ENCODE measurements at regions not wholly inside any gene's neighbourhood (a gene's known extent, or its start where the extent isn't known, plus 50 kb on each side); places are given as distances from the start of the nearest gene placed in this dataset.

DNA sequence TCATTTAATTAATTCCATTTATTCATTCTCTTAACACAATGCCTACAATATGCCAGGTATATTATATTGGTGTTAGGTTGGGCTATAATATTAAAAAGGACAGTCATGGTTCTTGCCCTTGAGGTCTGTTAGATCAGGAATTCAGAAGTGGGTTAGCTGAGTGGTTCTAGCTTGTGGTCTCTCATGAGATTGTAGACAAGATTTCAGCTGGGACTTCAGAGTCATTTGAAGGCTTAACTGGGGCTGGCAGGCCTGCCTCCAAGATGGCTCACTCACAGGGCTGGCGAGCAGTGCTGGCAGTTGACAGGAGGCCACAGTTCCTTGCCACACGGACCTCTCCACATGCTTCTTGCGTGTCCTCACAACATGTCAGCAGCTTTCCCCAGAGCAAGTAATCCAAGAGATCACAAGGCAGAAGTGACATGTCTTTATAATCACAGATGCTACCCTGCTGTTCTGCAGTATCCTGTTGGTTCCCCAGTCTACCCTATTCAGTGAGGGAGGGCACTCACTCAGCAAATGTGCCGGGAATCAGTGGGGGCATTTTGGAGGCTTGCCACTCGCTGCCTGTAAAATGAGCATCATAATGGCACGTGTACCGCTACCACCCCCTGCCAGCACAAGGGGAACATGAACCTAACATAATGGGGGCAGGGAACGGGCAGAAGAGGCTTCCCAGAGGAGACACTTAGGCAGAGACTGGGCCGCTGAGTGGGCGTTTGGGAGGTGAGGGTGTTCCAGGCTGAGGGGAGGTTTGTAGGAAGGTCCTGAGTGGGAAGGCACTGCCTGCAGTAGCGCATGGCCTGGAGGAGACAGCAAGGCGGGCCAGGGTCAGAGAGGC, 70.0 kb downstream of the EXOSC2 start:
- Histone ChIP-seq H3K4me1 (ENCODE audit: control insufficient read depth, insufficient read depth, low read length) (peaks cover 9% of the 10 kb centered on the region; the same call in 1 of the 2 replicates), H3K9me3 (ENCODE audit: control insufficient read depth, insufficient read depth, low read depth, low read length) (no peaks in the 10 kb centered on the region), H3K27ac (ENCODE audit: low read length) (no peak overlapping the region), H3K27me3 (ENCODE audit: control insufficient read depth, insufficient read depth, low read length) (no peaks in the 10 kb centered on the region), H3K36me3 (ENCODE audit: control insufficient read depth, insufficient read depth, low read length) (no peaks in the 10 kb centered on the region), H3K4me3 (ENCODE audit: low read depth in 2 of 2, low read length in 2 of 2) (no peak overlapping the region)
- BruUV-seq (replicated peaks) = no TSS peak
- intact Hi-C loops (cut with micrococcal nuclease; ENCODE audit: unreplicated experiment) (no loop called here), in situ Hi-C loops (cut with HindIII; ENCODE audit: low pct_unique_long_range_greater_than_20kb, low sequenced_read_pairs) (no loop called here)
- DNase-seq (ENCODE audit: low read depth, low spot score) (no peak), ATAC-seq (no peak)
- no peak for TF ChIP-seq POLR2AphosphoS5 (IDR thresholded peaks at IDR 0.05; ENCODE audit: low read depth, low read length)
- no peak for TF ChIP-seq CTCF (IDR thresholded peaks at IDR 0.05)
- no peak for TF ChIP-seq SIN3A (IDR thresholded peaks at IDR 0.05; ENCODE audit: borderline replicate concordance, insufficient read depth, low read depth, low read length)
- TF ChIP-seq, protein P1, sequence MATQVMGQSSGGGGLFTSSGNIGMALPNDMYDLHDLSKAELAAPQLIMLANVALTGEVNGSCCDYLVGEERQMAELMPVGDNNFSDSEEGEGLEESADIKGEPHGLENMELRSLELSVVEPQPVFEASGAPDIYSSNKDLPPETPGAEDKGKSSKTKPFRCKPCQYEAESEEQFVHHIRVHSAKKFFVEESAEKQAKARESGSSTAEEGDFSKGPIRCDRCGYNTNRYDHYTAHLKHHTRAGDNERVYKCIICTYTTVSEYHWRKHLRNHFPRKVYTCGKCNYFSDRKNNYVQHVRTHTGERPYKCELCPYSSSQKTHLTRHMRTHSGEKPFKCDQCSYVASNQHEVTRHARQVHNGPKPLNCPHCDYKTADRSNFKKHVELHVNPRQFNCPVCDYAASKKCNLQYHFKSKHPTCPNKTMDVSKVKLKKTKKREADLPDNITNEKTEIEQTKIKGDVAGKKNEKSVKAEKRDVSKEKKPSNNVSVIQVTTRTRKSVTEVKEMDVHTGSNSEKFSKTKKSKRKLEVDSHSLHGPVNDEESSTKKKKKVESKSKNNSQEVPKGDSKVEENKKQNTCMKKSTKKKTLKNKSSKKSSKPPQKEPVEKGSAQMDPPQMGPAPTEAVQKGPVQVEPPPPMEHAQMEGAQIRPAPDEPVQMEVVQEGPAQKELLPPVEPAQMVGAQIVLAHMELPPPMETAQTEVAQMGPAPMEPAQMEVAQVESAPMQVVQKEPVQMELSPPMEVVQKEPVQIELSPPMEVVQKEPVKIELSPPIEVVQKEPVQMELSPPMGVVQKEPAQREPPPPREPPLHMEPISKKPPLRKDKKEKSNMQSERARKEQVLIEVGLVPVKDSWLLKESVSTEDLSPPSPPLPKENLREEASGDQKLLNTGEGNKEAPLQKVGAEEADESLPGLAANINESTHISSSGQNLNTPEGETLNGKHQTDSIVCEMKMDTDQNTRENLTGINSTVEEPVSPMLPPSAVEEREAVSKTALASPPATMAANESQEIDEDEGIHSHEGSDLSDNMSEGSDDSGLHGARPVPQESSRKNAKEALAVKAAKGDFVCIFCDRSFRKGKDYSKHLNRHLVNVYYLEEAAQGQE (IDR thresholded peaks at IDR 0.05; ENCODE audit: insufficient read depth in 1 of 2, low read depth in 2 of 2, low read length in 1 of 2) = no peak
- no peak for TF ChIP-seq TCF7L2 (IDR thresholded peaks at IDR 0.05; ENCODE audit: low read depth, low read length)
- POLR2A ChIA-PET = no interaction called here
- CTCF ChIA-PET = no interaction called here

DNA sequence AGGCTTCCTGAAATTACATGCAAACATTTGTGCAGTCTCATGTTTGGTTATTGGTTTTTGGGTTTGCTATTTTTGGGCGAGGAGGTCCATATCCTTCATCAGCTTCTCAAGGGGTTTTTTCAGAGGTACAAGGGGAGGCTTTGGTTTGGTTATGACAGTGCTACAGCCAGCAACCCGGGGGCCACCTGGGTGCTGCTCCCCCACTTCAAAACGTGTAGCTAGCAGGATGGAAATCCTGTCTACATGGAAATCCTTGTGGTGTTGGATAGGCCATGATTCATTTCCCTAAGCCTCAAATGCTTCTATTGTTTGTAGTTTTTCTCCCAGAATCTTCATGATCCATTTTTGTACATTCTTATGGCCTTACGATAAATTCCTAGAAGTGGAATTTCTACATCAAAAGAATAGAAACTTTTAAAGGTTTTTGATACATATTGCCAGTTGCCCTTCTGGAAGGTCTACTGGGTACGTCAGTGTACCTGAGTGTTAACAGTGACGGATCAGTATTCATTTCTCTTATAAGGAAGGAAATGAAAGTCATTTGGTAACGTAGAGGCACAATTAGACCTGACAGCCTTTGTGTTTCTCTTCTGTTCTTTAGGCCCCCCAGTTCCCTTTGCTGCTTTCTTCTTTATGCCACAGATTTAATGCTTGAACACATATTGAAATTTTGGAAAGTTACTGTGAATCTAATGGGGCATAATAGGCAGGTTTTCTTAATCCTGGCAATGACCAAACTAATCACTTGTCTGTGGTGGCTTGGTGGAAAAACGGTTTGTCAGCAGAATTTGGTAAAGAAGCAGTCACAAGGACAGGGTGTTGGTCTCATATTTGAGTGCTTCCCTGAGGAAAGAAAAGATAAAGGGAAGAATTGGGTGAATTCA, 69.7 kb upstream of the ABL1 start:
- Histone ChIP-seq H3K4me3 (ENCODE audit: low read depth in 2 of 2, low read length in 2 of 2) (no peak overlapping the region), H3K27ac (ENCODE audit: low read length) (no peak overlapping the region), H3K4me1 (ENCODE audit: control insufficient read depth, insufficient read depth, low read length) (peaks cover 10% of the 10 kb centered on the region; the same call in 1 of the 2 replicates), H3K27me3 (ENCODE audit: control insufficient read depth, insufficient read depth, low read length) (no peaks in the 10 kb centered on the region), H3K36me3 (ENCODE audit: control insufficient read depth, insufficient read depth, low read length) (no peaks in the 10 kb centered on the region), H3K9me3 (ENCODE audit: control insufficient read depth, insufficient read depth, low read depth, low read length) (no peaks in the 10 kb centered on the region)
- no TSS peak for BruUV-seq (replicated peaks)
- ATAC-seq = no peak
- in situ Hi-C loops (cut with HindIII; ENCODE audit: low pct_unique_long_range_greater_than_20kb, low sequenced_read_pairs) (no loop called here), intact Hi-C loops (cut with micrococcal nuclease; ENCODE audit: unreplicated experiment) (no loop called here)
- POLR2A ChIA-PET = no interaction called here
- CTCF ChIA-PET = no interaction called here
- no peak for DNase-seq (ENCODE audit: low read depth, low spot score)
- TF ChIP-seq, protein P1 (IDR thresholded peaks at IDR 0.05; ENCODE audit: insufficient read depth in 1 of 2, low read depth in 2 of 2, low read length in 1 of 2) = no peak
- no peak for TF ChIP-seq SIN3A (IDR thresholded peaks at IDR 0.05; ENCODE audit: borderline replicate concordance, insufficient read depth, low read depth, low read length)
- TF ChIP-seq CTCF (IDR thresholded peaks at IDR 0.05) = no peak
- TF ChIP-seq POLR2AphosphoS5 (IDR thresholded peaks at IDR 0.05; ENCODE audit: low read depth, low read length) = no peak
- TF ChIP-seq TCF7L2 (IDR thresholded peaks at IDR 0.05; ENCODE audit: low read depth, low read length) = no peak

Data from Panc1 (cell line).